WTC11 (cell line): ENCODE measurements at regions not wholly inside any gene's neighbourhood (a gene's known extent, or its start where the extent isn't known, plus 50 kb on each side); places are given as distances from the start of the nearest gene placed in this dataset.

Experiments
- ATAC-seq: fragments of 200-7000 bp; cut with Tn5 transposase; 2 replicates; pipeline ENCODE4 v1.10.0; 2021; ENCODE audit warnings: mild to moderate bottlenecking, moderate library complexity
- CTCF ChIA-PET: fragments of 300-600 bp; sonication (Branson Sonifier 250); formaldehyde crosslinking; loops from one replicate; lab custom pipeline; 2021; ENCODE audit warnings: antibody characterized with exemption; lab: Charles Lee
- POLR2A ChIA-PET: fragments of 350-600 bp; sonication (Branson Sonifier 250); formaldehyde crosslinking; loops from one replicate; lab custom pipeline; 2021; ENCODE audit warnings: antibody characterized with exemption; lab: Charles Lee
- DNase-seq: peaks from one replicate; pipeline ENCODE4 v3.0.0; 2021; ENCODE audit warnings: low spot score
- H3K27ac Mint-ChIP-seq: 2 replicates; pipeline ENCODE4 v1.8.0; 2021; ENCODE audit warnings: mixed read lengths
- H3K27me3 Mint-ChIP-seq: 2 replicates; pipeline ENCODE4 v1.8.0; 2021; ENCODE audit warnings: low read depth, mild to moderate bottlenecking, moderate library complexity, mixed read lengths
- H3K36me3 Mint-ChIP-seq: 2 replicates; pipeline ENCODE4 v1.8.0; 2021; ENCODE audit warnings: mixed read lengths
- H3K4me1 Mint-ChIP-seq: 2 replicates; pipeline ENCODE4 v1.8.0; 2022; ENCODE audit warnings: mixed read lengths
- H3K4me3 Mint-ChIP-seq: 2 replicates; pipeline ENCODE4 v1.8.0; 2021; ENCODE audit warnings: mild to moderate bottlenecking, moderate library complexity, mixed read lengths
- H3K9me3 Mint-ChIP-seq: 2 replicates; pipeline ENCODE4 v1.8.0; 2021; ENCODE audit warnings: mixed read lengths
- CBFB ChIP-seq: sonication (generic); formaldehyde crosslinking; IDR thresholded peaks from 2 replicates; pipeline ENCODE4 v1.8.1; 2022; ENCODE audit warnings: mild to moderate bottlenecking, low read depth, missing genetic modification reagents
- CDX4 ChIP-seq: fragments of 250-450 bp; sonication (Bioruptor Pico); IDR thresholded peaks from 2 replicates; pipeline ENCODE4 v1.9.0; 2021; ENCODE audit warnings: moderate library complexity, mild to moderate bottlenecking, inconsistent platforms, borderline replicate concordance
- FOXJ3 ChIP-seq: sonication (generic); formaldehyde crosslinking; IDR thresholded peaks from 2 replicates; pipeline ENCODE4 v1.9.0; 2021; ENCODE audit warnings: missing genetic modification reagents, mild to moderate bottlenecking, borderline replicate concordance
- FOXK1 ChIP-seq: sonication (generic); formaldehyde crosslinking; IDR thresholded peaks from 2 replicates; pipeline ENCODE4 v1.8.0; 2022; ENCODE audit warnings: mild to moderate bottlenecking, moderate library complexity, missing genetic modification reagents
- GRHL2 ChIP-seq: fragments of 250-450 bp; sonication (Bioruptor Pico); IDR thresholded peaks from 2 replicates; pipeline ENCODE4 v1.8.0; 2022; ENCODE audit warnings: mild to moderate bottlenecking, moderate library complexity; ENCODE audit not compliant: insufficient replicate concordance, severe bottlenecking
- HMGA2 ChIP-seq: fragments of 250-450 bp; sonication (Bioruptor Pico); IDR thresholded peaks from 2 replicates; pipeline ENCODE4 v1.4.0; 2021; ENCODE audit warnings: mild to moderate bottlenecking, moderate library complexity
- KAT7 ChIP-seq: sonication (generic); formaldehyde crosslinking; IDR thresholded peaks from 2 replicates; pipeline ENCODE4 v1.8.1; 2023; ENCODE audit warnings: missing genetic modification reagents, mild to moderate bottlenecking, borderline replicate concordance
- NR3C1 ChIP-seq: sonication (generic); formaldehyde crosslinking; conservative IDR thresholded peaks from 2 replicates; pipeline ENCODE4 v1.8.1; 2023; ENCODE audit warnings: low read depth, mild to moderate bottlenecking, missing genetic modification reagents
- OVOL2 ChIP-seq: fragments of 250-450 bp; sonication (Bioruptor Pico); IDR thresholded peaks from 2 replicates; pipeline ENCODE4 v1.9.0; 2021; ENCODE audit warnings: mild to moderate bottlenecking, borderline replicate concordance
- PRRX2 ChIP-seq: fragments of 250-450 bp; sonication (Bioruptor Pico); IDR thresholded peaks from 2 replicates; pipeline ENCODE4 v1.8.0; 2021; ENCODE audit warnings: mild to moderate bottlenecking
- RORB ChIP-seq: fragments of 250-450 bp; sonication (Bioruptor Pico); IDR thresholded peaks from 2 replicates; pipeline ENCODE4 v1.9.0; 2021; ENCODE audit warnings: mild to moderate bottlenecking
- SMAD3 ChIP-seq: sonication (generic); formaldehyde crosslinking; IDR thresholded peaks from 2 replicates; pipeline ENCODE4 v1.8.0; 2022; ENCODE audit warnings: missing genetic modification reagents, mild to moderate bottlenecking, borderline replicate concordance
- SOX15 ChIP-seq: fragments of 250-450 bp; sonication (Bioruptor Pico); IDR thresholded peaks from 2 replicates; pipeline ENCODE4 v1.9.0; 2021; ENCODE audit warnings: mild to moderate bottlenecking
- ZBTB43 ChIP-seq: sonication (generic); formaldehyde crosslinking; IDR thresholded peaks from 2 replicates; pipeline ENCODE4 v1.8.1; 2023; ENCODE audit warnings: mild to moderate bottlenecking, missing genetic modification reagents
- ZMAT4 ChIP-seq: fragments of 250-450 bp; sonication (Bioruptor Pico); IDR thresholded peaks from 2 replicates; pipeline ENCODE4 v1.9.0; 2021; ENCODE audit warnings: mild to moderate bottlenecking
- ZNF317 ChIP-seq: sonication (generic); formaldehyde crosslinking; IDR thresholded peaks from 2 replicates; pipeline ENCODE4 v1.8.1; 2023; ENCODE audit warnings: low read depth, mild to moderate bottlenecking, moderate library complexity, missing genetic modification reagents, borderline replicate concordance
- ZSCAN18 ChIP-seq: fragments of 250-450 bp; sonication (Bioruptor Pico); IDR thresholded peaks from 2 replicates; pipeline ENCODE4 v2.1.2; 2022; ENCODE audit warnings: mild to moderate bottlenecking, moderate library complexity
- TF ChIP-seq, protein P1 (sequence below): sonication (generic); formaldehyde crosslinking; IDR thresholded peaks from 2 replicates; pipeline ENCODE4 v1.8.0; 2022; ENCODE audit warnings: mild to moderate bottlenecking, missing genetic modification reagents
- TF ChIP-seq, protein P2 (sequence below): fragments of 200-600 bp; IDR thresholded peaks from 2 replicates; pipeline ENCODE4 v1.8.0; 2022; ENCODE audit warnings: antibody characterized with exemption
- TF ChIP-seq, protein P3 (sequence below): fragments of 250-450 bp; sonication (Bioruptor Pico); conservative IDR thresholded peaks from 2 replicates; pipeline ENCODE4 v1.9.0; 2021; ENCODE audit warnings: mild to moderate bottlenecking

GRCh38 chr5:108581026-108581425, 166.7 kb upstream of the FER start (continued):
- TF ChIP-seq ZBTB43 (no peak), KAT7 (CRISPR knock-in tag) (no peak), CBFB (CRISPR knock-in tag) (no peak), CDX4 (CRISPR knock-in tag) (no peak)
- TF ChIP-seq, protein P1, sequence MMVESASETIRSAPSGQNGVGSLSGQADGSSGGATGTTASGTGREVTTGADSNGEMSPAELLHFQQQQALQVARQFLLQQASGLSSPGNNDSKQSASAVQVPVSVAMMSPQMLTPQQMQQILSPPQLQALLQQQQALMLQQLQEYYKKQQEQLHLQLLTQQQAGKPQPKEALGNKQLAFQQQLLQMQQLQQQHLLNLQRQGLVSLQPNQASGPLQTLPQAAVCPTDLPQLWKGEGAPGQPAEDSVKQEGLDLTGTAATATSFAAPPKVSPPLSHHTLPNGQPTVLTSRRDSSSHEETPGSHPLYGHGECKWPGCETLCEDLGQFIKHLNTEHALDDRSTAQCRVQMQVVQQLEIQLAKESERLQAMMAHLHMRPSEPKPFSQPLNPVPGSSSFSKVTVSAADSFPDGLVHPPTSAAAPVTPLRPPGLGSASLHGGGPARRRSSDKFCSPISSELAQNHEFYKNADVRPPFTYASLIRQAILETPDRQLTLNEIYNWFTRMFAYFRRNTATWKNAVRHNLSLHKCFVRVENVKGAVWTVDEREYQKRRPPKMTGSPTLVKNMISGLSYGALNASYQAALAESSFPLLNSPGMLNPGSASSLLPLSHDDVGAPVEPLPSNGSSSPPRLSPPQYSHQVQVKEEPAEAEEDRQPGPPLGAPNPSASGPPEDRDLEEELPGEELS (CRISPR knock-in tag): no peak

GRCh38 chr5:108579236-108579635, 168.5 kb upstream of the FER start:
- H3K4me1 Mint-ChIP-seq: peaks cover 17% of the 10 kb centered on the region
- POLR2A ChIA-PET: no interaction called here
- no peak overlapping the region for H3K27ac Mint-ChIP-seq
- no peaks in the 10 kb centered on the region for H3K27me3 Mint-ChIP-seq
- ATAC-seq: peak; percentile 90
- DNase-seq: no peak
- CTCF ChIA-PET: no interaction called here
- peaks cover 29% of the 10 kb centered on the region for H3K36me3 Mint-ChIP-seq
- H3K9me3 Mint-ChIP-seq: peaks cover 30% of the 10 kb centered on the region
- no peak overlapping the region for H3K4me3 Mint-ChIP-seq
- TF ChIP-seq, protein P2, sequence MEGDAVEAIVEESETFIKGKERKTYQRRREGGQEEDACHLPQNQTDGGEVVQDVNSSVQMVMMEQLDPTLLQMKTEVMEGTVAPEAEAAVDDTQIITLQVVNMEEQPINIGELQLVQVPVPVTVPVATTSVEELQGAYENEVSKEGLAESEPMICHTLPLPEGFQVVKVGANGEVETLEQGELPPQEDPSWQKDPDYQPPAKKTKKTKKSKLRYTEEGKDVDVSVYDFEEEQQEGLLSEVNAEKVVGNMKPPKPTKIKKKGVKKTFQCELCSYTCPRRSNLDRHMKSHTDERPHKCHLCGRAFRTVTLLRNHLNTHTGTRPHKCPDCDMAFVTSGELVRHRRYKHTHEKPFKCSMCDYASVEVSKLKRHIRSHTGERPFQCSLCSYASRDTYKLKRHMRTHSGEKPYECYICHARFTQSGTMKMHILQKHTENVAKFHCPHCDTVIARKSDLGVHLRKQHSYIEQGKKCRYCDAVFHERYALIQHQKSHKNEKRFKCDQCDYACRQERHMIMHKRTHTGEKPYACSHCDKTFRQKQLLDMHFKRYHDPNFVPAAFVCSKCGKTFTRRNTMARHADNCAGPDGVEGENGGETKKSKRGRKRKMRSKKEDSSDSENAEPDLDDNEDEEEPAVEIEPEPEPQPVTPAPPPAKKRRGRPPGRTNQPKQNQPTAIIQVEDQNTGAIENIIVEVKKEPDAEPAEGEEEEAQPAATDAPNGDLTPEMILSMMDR: no peak
- no peak for TF ChIP-seq FOXJ3 (CRISPR knock-in tag)
- TF ChIP-seq RORB: no peak
- TF ChIP-seq ZSCAN18 (CRISPR knock-in tag): no peak
- TF ChIP-seq, all 79 proteins: peak for 0

DNA sequence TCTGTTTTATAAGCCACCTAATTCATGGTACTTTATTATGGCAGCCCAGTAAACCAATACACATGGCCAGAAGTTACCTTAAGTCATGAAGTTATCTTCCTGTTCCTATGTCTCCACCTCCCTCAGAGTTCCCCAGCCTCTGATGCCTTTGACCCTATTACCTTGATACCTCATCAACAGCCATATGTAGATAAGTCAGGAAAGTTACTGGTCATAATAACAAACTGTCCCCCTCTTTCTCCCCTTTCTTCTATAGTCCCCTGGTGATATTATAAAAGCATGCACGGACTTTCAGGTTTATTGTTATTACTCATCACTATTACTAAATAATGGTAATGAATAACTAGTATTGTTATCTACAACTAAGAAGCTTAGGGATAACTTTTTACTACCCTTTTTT, 168.9 kb upstream of the FER start:
- ChIA-PET CTCF (no interaction called here), POLR2A (no interaction called here)
- Mint-ChIP-seq H3K36me3 (peaks cover 33% of the 10 kb centered on the region), H3K27me3 (peaks cover under 1% of the 10 kb centered on the region; the same call in 1 of the 2 replicates), H3K27ac (no peak overlapping the region), H3K9me3 (peaks cover 34% of the 10 kb centered on the region), H3K4me1 (peaks cover 17% of the 10 kb centered on the region), H3K4me3 (no peak overlapping the region)
- no peak for ATAC-seq
- DNase-seq: no peak
- no peak for TF ChIP-seq SOX15
- no peak for TF ChIP-seq NR3C1
- no peak for TF ChIP-seq GRHL2
- no peak for TF ChIP-seq ZNF317 (CRISPR knock-in tag)
- TF ChIP-seq, protein P1 (CRISPR knock-in tag): no peak
- TF ChIP-seq ZMAT4 (CRISPR knock-in tag): no peak
- TF ChIP-seq RORB: no peak
- no peak for TF ChIP-seq FOXK1 (CRISPR knock-in tag)
- TF ChIP-seq OVOL2: no peak
- TF ChIP-seq, protein P3, sequence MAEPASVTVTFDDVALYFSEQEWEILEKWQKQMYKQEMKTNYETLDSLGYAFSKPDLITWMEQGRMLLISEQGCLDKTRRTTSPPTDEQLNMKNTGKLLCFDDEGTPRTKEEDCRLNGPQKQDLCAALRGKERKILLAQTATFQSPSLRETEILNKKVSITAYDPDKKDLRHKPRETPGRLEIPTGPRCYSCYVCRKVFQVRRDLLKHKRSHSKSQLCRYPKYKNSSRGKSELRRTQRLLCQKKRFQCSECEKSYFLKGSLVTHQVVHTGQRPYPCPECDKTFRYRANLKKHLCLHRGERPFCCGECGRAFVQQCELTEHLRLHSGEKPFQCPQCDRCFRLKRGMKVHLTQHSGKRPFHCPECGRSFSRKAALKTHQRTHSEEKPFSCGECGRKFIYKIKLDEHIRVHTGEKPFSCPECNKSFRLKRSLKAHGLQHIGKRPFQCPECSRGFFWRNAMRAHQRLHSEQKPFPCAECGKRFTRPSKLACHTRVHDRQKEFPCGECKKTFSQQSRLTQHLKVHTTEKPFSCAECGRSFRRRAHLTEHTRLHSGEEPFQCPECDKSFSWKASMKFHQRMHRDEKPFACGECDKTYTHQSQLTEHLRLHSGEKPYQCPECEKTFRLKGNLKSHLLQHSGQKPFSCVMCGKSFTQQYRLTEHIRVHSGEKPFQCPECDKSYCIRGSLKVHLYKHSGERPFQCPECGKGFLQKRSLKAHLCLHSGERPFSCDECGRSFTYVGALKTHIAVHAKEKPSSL (CRISPR knock-in tag): no peak
- TF ChIP-seq ZBTB43: no peak
- TF ChIP-seq HMGA2 (CRISPR knock-in tag): no peak
- TF ChIP-seq PRRX2 (CRISPR knock-in tag): no peak
- no peak for TF ChIP-seq SMAD3 (CRISPR knock-in tag)
